GM19023 (cell line): ENCODE measurements at regions not wholly inside any gene's neighbourhood (a gene's known extent, or its start where the extent isn't known, plus 50 kb on each side); places are given as distances from the start of the nearest gene placed in this dataset.
"Not testable (repeated sequence)": the region's sequence is repeated elsewhere in the genome, so short reads cannot be mapped to it uniquely, and the experiment has no call there.

Source experiments
- ATAC-seq: cut with Tn5 transposase; IDR thresholded peaks from one replicate; pipeline ENCODE4 v1.9.1; 2021; ENCODE audit warnings: mild to moderate bottlenecking, moderate library complexity; ENCODE audit not compliant: unreplicated experiment

GRCh38 chr2:17206771-17207170, 311.5 kb downstream of the RAD51AP2 start:
- no peak for ATAC-seq

GRCh38 chr2:17204214-17204613, 314.0 kb downstream of the RAD51AP2 start:
- ATAC-seq = not testable (repeated sequence)

- peak; percentile 94 for ATAC-seq
Measured at GRCh38 chr2:17202628-17203027, 315.6 kb downstream of the RAD51AP2 start.

- no peak for ATAC-seq
Measured at GRCh38 chr2:17199741-17200140, 318.5 kb downstream of the RAD51AP2 start.

GRCh38 chr2:17196380-17196779, 321.9 kb downstream of the RAD51AP2 start:
- no peak for ATAC-seq

- ATAC-seq = no peak
Measured at GRCh38 chr2:17195016-17195415, 323.2 kb downstream of the RAD51AP2 start.

GRCh38 chr2:17194083-17194482, 324.2 kb downstream of the RAD51AP2 start:
- ATAC-seq = no peak

GRCh38 chr2:17193433-17193890, 324.8 kb downstream of the RAD51AP2 start:
- not testable (repeated sequence) for ATAC-seq

- ATAC-seq = no peak
Measured at GRCh38 chr2:17191223-17191622, 327.0 kb downstream of the RAD51AP2 start.

- ATAC-seq = no peak
Measured at GRCh38 chr2:17190527-17190926, 327.7 kb downstream of the RAD51AP2 start.

- no peak for ATAC-seq
Measured at GRCh38 chr2:17188721-17189120, 329.5 kb downstream of the RAD51AP2 start.

- no peak for ATAC-seq
Measured at GRCh38 chr2:17184512-17184911, 333.7 kb downstream of the RAD51AP2 start.

GRCh38 chr2:17182399-17182798, 335.8 kb downstream of the RAD51AP2 start:
- no peak for ATAC-seq

GRCh38 chr2:17181051-17181752, 337.0 kb downstream of the RAD51AP2 start:
- ATAC-seq = no peak

- no peak for ATAC-seq
Measured at GRCh38 chr2:17179145-17179808, 339.0 kb downstream of the RAD51AP2 start.

GRCh38 chr2:17177088-17177487, 341.2 kb downstream of the RAD51AP2 start:
- no peak for ATAC-seq

GRCh38 chr2:17171446-17172049, 346.7 kb downstream of the RAD51AP2 start:
- peak; percentile 79 for ATAC-seq

- ATAC-seq = no peak
Measured at GRCh38 chr2:17166506-17166905, 351.7 kb downstream of the RAD51AP2 start.

- ATAC-seq = no peak
Measured at GRCh38 chr2:17164550-17164949, 353.7 kb downstream of the RAD51AP2 start.

GRCh38 chr2:17163638-17164037, 354.6 kb downstream of the RAD51AP2 start:
- no peak for ATAC-seq

GRCh38 chr2:17162713-17163112, 355.5 kb downstream of the RAD51AP2 start:
- no peak for ATAC-seq

- peak; percentile 92 for ATAC-seq
Measured at GRCh38 chr2:17160594-17160993, 357.6 kb downstream of the RAD51AP2 start.
